HG03520 (cell line): ENCODE measurements at regions not wholly inside any gene's neighbourhood (a gene's known extent, or its start where the extent isn't known, plus 50 kb on each side); places are given as distances from the start of the nearest gene placed in this dataset.

Source experiments
- ATAC-seq: cut with Tn5 transposase; IDR thresholded peaks from one replicate; pipeline ENCODE4 v1.9.1; 2021; ENCODE audit warnings: mild to moderate bottlenecking, moderate library complexity; ENCODE audit not compliant: unreplicated experiment

GRCh38 chr6:95142101-95142500, 435.2 kb upstream of the MANEA start:
- no peak for ATAC-seq

GRCh38 chr6:95142661-95143335, 434.5 kb upstream of the MANEA start:
- ATAC-seq, result no peak

- no peak for ATAC-seq
These were observed 433.7 kb upstream of the MANEA start for GRCh38 chr6:95143408-95144180.

- ATAC-seq, result no peak
These were observed 431.9 kb upstream of the MANEA start for GRCh38 chr6:95145457-95145856.

GRCh38 chr6:95159557-95159956, 417.8 kb upstream of the MANEA start:
- no peak for ATAC-seq

- no peak for ATAC-seq
These were observed 407.6 kb upstream of the MANEA start for GRCh38 chr6:95169775-95170174.

- no peak for ATAC-seq
These were observed 401.2 kb upstream of the MANEA start for GRCh38 chr6:95175927-95176675.

- no peak for ATAC-seq
These were observed 391.5 kb upstream of the MANEA start for GRCh38 chr6:95185874-95186273.

GRCh38 chr6:95186710-95187109, 390.6 kb upstream of the MANEA start:
- ATAC-seq, result no peak

- no peak for ATAC-seq
These were observed 379.7 kb upstream of the MANEA start for GRCh38 chr6:95197590-95197989.

GRCh38 chr6:95203153-95203754, 374.1 kb upstream of the MANEA start:
- peak; percentile 92 for ATAC-seq

- ATAC-seq, result no peak
These were observed 373.2 kb upstream of the MANEA start for GRCh38 chr6:95204178-95204577.

- ATAC-seq, result no peak
These were observed 368.7 kb upstream of the MANEA start for GRCh38 chr6:95208621-95209020.

GRCh38 chr6:95209074-95209473, 368.3 kb upstream of the MANEA start:
- no peak for ATAC-seq

GRCh38 chr6:95216555-95216954, 360.8 kb upstream of the MANEA start:
- no peak for ATAC-seq

GRCh38 chr6:95227351-95227750, 350.0 kb upstream of the MANEA start:
- ATAC-seq, result no peak

- no peak for ATAC-seq
These were observed 348.7 kb upstream of the MANEA start for GRCh38 chr6:95228636-95229035.

GRCh38 chr6:95230071-95230740, 347.1 kb upstream of the MANEA start:
- no peak for ATAC-seq

- ATAC-seq, result no peak
These were observed 345.9 kb upstream of the MANEA start for GRCh38 chr6:95231416-95231815.

GRCh38 chr6:95232446-95232845, 344.9 kb upstream of the MANEA start:
- no peak for ATAC-seq

- no peak for ATAC-seq
These were observed 343.5 kb upstream of the MANEA start for GRCh38 chr6:95233879-95234278.
